Mesenchymal stem cell (in vitro differentiated cells and primary cell): ENCODE measurements at regions not wholly inside any gene's neighbourhood (a gene's known extent, or its start where the extent isn't known, plus 50 kb on each side); places are given as distances from the start of the nearest gene placed in this dataset.

Source experiments
- DNase-seq: peaks from one replicate; pipeline ENCODE4 v3.0.0-alpha.2; 2013
- H2AFZ ChIP-seq: one replicate; pipeline ENCODE4 v1.6.1; 2013; ENCODE audit warnings: low read depth, mild to moderate bottlenecking, control low read depth, inconsistent platforms, low read length, moderate library complexity
- H2AK5ac ChIP-seq: 2 replicates; pipeline ENCODE4 v1.6.1; 2013; ENCODE audit warnings: low read length, moderate library complexity, mild to moderate bottlenecking, inconsistent platforms; ENCODE audit not compliant: severe bottlenecking
- H2BK120ac ChIP-seq: one replicate; pipeline ENCODE4 v1.6.1; 2013; ENCODE audit warnings: low read depth, mild to moderate bottlenecking, inconsistent platforms, low read length, moderate library complexity
- H2BK12ac ChIP-seq, 2 experiments: one replicate each; pipeline ENCODE4 v1.6.1; 2013; ENCODE audit warnings: inconsistent platforms in 2 of 2, low read length in 2 of 2, mild to moderate bottlenecking in 2 of 2, moderate library complexity in 2 of 2, control low read depth in 1 of 2
- H2BK15ac ChIP-seq: one replicate; pipeline ENCODE4 v1.6.1; 2013; ENCODE audit warnings: mild to moderate bottlenecking, low read depth, inconsistent platforms; ENCODE audit not compliant: poor library complexity, severe bottlenecking
- H2BK5ac ChIP-seq: 2 replicates; pipeline ENCODE4 v1.6.1; 2013; ENCODE audit warnings: low read depth, mild to moderate bottlenecking, low read length, control low read depth, inconsistent platforms; ENCODE audit not compliant: poor library complexity, severe bottlenecking
- H3K14ac ChIP-seq, 2 experiments: one replicate each; pipeline ENCODE4 v1.6.1; 2013; ENCODE audit warnings: inconsistent platforms in 2 of 2, low read length in 2 of 2, control low read depth in 1 of 2, mild to moderate bottlenecking in 1 of 2, moderate library complexity in 1 of 2
- H3K18ac ChIP-seq, 2 experiments: one replicate each; pipeline ENCODE4 v1.6.1; 2013; ENCODE audit warnings: inconsistent platforms in 2 of 2, low read length in 2 of 2, control low read depth in 1 of 2, low read depth in 1 of 2, mild to moderate bottlenecking in 1 of 2
- H3K23ac ChIP-seq, 2 experiments: one replicate each; pipeline ENCODE4 v1.6.1; 2013; ENCODE audit warnings: inconsistent platforms in 2 of 2, low read length in 2 of 2, mild to moderate bottlenecking in 2 of 2, moderate library complexity in 2 of 2, control low read depth in 1 of 2
- H3K27ac ChIP-seq: 2 replicates; pipeline ENCODE4 v1.5.1; 2013; ENCODE audit warnings: mild to moderate bottlenecking, moderate library complexity, low read length, control low read depth, inconsistent platforms; ENCODE audit not compliant: poor library complexity, severe bottlenecking
- H3K27me3 ChIP-seq, 2 experiments: 2 replicates each; pipeline versions ENCODE4 v1.6.1 to v1.7.0; 2013; ENCODE audit warnings: low read length in 2 of 2, mild to moderate bottlenecking in 2 of 2, moderate library complexity in 2 of 2, control low read depth in 1 of 2, inconsistent platforms in 1 of 2; ENCODE audit not compliant: control insufficient read depth in 1 of 2, insufficient read depth in 1 of 2
- H3K36me3 ChIP-seq, 2 experiments: 2 replicates each; pipeline versions ENCODE4 v1.6.1 to v1.7.0; 2013; ENCODE audit warnings: low read length in 2 of 2, control low read depth in 1 of 2, inconsistent platforms in 1 of 2, low read depth in 1 of 2, mild to moderate bottlenecking in 1 of 2; ENCODE audit not compliant: insufficient read depth in 2 of 2, control insufficient read depth in 1 of 2
- H3K4ac ChIP-seq, 2 experiments: one replicate each; pipeline ENCODE4 v1.6.1; 2013; ENCODE audit warnings: inconsistent platforms in 2 of 2, low read length in 2 of 2, mild to moderate bottlenecking in 2 of 2, moderate library complexity in 2 of 2, control low read depth in 1 of 2, low read depth in 1 of 2
- H3K4me1 ChIP-seq: 2 replicates; pipeline ENCODE4 v1.6.1; 2013; ENCODE audit warnings: low read depth, low read length, control low read depth; ENCODE audit not compliant: control insufficient read depth, insufficient read depth
- H3K4me2 ChIP-seq: 2 replicates; pipeline ENCODE4 v1.6.1; 2013; ENCODE audit warnings: low read length, mild to moderate bottlenecking, inconsistent platforms; ENCODE audit not compliant: poor library complexity, severe bottlenecking
- H3K4me3 ChIP-seq, 2 experiments: 2 replicates each; pipeline versions ENCODE4 v1.5.1 to v1.7.0; 2013; ENCODE audit warnings: low read length in 2 of 2, mild to moderate bottlenecking in 2 of 2, control low read depth in 1 of 2, low read depth in 1 of 2; ENCODE audit not compliant: insufficient read depth in 1 of 2
- H3K79me1 ChIP-seq: replicated peaks from 2 replicates; pipeline ENCODE4 v1.6.1; 2013; ENCODE audit warnings: mild to moderate bottlenecking, control low read depth, low read length, inconsistent platforms; ENCODE audit not compliant: poor library complexity, severe bottlenecking
- H3K9ac ChIP-seq: 2 replicates; pipeline ENCODE4 v1.7.0; 2013; ENCODE audit warnings: mild to moderate bottlenecking, low read length, moderate library complexity
- H3K9me3 ChIP-seq: 2 replicates; pipeline ENCODE4 v1.7.0; 2013; ENCODE audit warnings: mild to moderate bottlenecking, low read length; ENCODE audit not compliant: control insufficient read depth
- H4K8ac ChIP-seq: one replicate; pipeline ENCODE4 v1.6.1; 2013; ENCODE audit warnings: inconsistent platforms, mild to moderate bottlenecking, low read length, moderate library complexity
- H4K91ac ChIP-seq: one replicate; pipeline ENCODE4 v1.6.1; 2013; ENCODE audit warnings: mild to moderate bottlenecking, low read length, inconsistent platforms
- WGBS: methylation state at CpG from one replicate; pipeline ENCODE4 v1.1.7; 2013; ENCODE audit warnings: mixed read lengths; 5-methylcytosine and 5-hydroxymethylcytosine counted together

DNA sequence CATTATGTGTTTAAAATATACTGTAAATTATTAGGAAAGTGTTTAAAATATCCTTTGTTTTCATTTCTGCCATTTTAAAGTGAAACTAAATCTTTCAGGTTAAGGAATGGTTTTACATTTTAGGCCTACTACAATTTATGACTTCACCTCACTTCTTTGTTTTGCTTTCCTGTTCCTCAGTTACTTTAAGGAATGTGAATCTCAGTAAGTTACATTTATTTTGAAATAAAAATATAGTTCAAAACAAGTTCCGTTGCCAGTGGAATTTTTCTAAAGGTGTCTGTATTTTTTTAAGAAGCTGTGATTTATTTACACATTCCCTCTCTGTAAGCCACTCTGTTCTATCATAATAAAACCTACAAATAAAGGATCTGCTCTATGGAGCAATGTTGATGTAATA lies 630.9 kb upstream of the AGTR1 start:
- H3K9ac ChIP-seq, result no peak overlapping the region
- H2AK5ac ChIP-seq, result no peak overlapping the region
- no peak overlapping the region for H2BK5ac ChIP-seq
- H4K8ac ChIP-seq, result no peak overlapping the region
- no peaks in the 10 kb centered on the region for H3K9me3 ChIP-seq
- H3K23ac ChIP-seq, result no peak overlapping the region
- H3K27me3 ChIP-seq, result no peaks in the 10 kb centered on the region
- no peak overlapping the region for H3K4me3 ChIP-seq
- H3K4me1 ChIP-seq, result no peaks in the 10 kb centered on the region
- H3K4me2 ChIP-seq, result no peak overlapping the region
- no peaks in the 10 kb centered on the region for H3K79me1 ChIP-seq
- no peak overlapping the region for H3K18ac ChIP-seq
- no peak overlapping the region for H2BK12ac ChIP-seq
- no peak overlapping the region for H2BK15ac ChIP-seq
- H2BK120ac ChIP-seq, result no peak overlapping the region
- no peak for DNase-seq
- no peak overlapping the region for H2AFZ ChIP-seq
- WGBS, result no CpG with 5 or more reads among the region's 1 CpG
- H3K4ac ChIP-seq, result no peak overlapping the region
- H3K14ac ChIP-seq, result no peak overlapping the region
- H3K36me3 ChIP-seq, result no peaks in the 10 kb centered on the region
- no peak overlapping the region for H3K27ac ChIP-seq
- no peak overlapping the region for H4K91ac ChIP-seq

DNA sequence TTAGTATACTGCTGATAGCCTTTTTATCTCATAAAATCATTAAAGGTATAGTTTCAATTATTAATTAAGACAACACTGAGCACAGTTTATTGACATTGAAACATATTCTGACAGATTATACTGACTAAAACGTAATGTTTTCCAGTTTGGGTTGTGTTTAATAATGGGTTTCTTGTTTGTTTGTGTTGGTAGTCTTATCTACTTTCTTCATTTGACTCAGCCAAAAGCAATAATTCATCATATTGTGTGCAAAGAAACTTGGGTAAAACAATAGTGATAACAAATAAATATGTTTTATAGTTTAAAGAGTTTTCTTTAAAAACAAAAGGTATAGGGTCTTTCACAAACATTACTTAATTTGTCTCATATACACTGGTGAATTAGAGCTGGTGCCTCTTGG lies 629.2 kb upstream of the AGTR1 start:
- Histone ChIP-seq H3K23ac (no peak overlapping the region), H3K9me3 (no peaks in the 10 kb centered on the region), H2AK5ac (no peak overlapping the region), H3K4me3 (no peak overlapping the region), H2BK12ac (no peak overlapping the region), H3K27me3 (no peaks in the 10 kb centered on the region), H3K4me2 (no peak overlapping the region), H3K14ac (no peak overlapping the region), H4K91ac (no peak overlapping the region), H3K4me1 (no peaks in the 10 kb centered on the region), H3K9ac (no peak overlapping the region), H2AFZ (no peak overlapping the region), H3K18ac (no peak overlapping the region), H2BK15ac (no peak overlapping the region), H3K79me1 (no peaks in the 10 kb centered on the region), H2BK5ac (no peak overlapping the region), H4K8ac (no peak overlapping the region), H3K36me3 (no peaks in the 10 kb centered on the region), H3K4ac (no peak overlapping the region), H2BK120ac (no peak overlapping the region), H3K27ac (no peak overlapping the region)
- WGBS, result no CpG with 5 or more reads among the region's 1 CpG
- no peak for DNase-seq

DNA sequence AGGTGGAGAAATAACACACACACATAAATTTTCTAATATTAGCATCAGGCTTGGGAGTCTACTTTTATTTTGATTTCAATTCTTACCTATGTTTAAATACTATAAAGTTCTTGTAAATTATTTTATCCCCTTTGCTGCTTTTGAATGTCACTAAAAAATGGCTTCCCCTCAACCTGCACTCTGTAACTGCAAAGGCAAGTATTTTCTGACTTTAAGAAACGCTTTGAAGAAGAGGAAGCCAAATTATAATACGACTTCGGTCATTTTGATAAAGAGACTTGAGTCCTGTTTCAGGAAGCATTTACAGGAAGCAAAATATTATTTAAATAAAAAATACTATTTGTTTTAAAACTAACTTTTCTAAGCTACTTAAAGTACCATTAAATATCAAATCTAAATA lies 627.7 kb upstream of the AGTR1 start:
- WGBS, result 97% methylated on average over 3 of the region's 3 CpGs
- H2AFZ ChIP-seq, result no peak overlapping the region
- H3K4ac ChIP-seq, result no peak overlapping the region
- no peaks in the 10 kb centered on the region for H3K9me3 ChIP-seq
- H2AK5ac ChIP-seq, result no peak overlapping the region
- H2BK15ac ChIP-seq, result no peak overlapping the region
- no peak overlapping the region for H3K23ac ChIP-seq
- no peaks in the 10 kb centered on the region for H3K36me3 ChIP-seq
- H4K8ac ChIP-seq, result no peak overlapping the region
- H3K4me2 ChIP-seq, result no peak overlapping the region
- no peak overlapping the region for H2BK120ac ChIP-seq
- no peak overlapping the region for H4K91ac ChIP-seq
- H3K18ac ChIP-seq, result no peak overlapping the region
- no peak overlapping the region for H2BK12ac ChIP-seq
- no peaks in the 10 kb centered on the region for H3K79me1 ChIP-seq
- no peak overlapping the region for H3K4me3 ChIP-seq
- no peaks in the 10 kb centered on the region for H3K27me3 ChIP-seq
- no peaks in the 10 kb centered on the region for H3K4me1 ChIP-seq
- H3K14ac ChIP-seq, result no peak overlapping the region
- no peak overlapping the region for H3K9ac ChIP-seq
- H2BK5ac ChIP-seq, result no peak overlapping the region
- H3K27ac ChIP-seq, result no peak overlapping the region
- DNase-seq, result no peak

DNA sequence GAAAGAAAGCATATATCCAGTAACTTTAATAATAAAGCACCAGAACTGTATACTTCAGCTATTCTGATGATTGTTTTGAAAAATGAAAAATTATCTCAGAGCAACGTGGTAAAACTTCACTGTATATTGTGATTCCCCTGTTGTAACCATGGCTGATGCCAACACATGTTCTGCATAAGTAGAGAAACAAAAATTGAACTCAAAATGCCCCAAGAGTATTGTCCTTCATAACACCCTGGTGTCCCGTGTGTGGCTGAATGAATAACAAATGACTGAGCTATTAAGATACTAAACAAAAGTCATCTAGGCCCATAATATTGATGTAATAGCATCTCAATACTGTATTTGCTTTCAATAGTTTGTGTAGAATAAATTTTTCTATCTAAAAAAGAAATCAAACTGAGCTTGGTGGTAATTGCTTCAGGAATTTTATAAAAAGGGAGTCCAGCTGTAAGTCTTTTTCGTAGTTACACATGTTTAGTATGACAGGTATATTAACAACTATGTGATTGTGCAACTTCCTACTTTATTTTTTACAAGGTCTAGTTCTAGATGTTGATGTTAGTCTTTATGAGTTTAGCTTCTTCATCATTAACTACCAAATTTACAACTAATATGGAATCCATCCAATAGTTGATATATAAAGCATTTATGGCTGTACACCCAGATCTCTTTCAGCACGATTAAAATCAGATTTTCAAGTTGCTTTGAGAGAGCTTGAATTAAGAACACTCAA lies 623.8 kb upstream of the AGTR1 start:
- H2BK15ac ChIP-seq, result no peak overlapping the region
- 100% methylated on average over 1 of the region's 4 CpGs for WGBS
- H3K27ac ChIP-seq, result no peak overlapping the region
- H3K18ac ChIP-seq, result no peak overlapping the region
- no peak overlapping the region for H3K14ac ChIP-seq
- H2BK5ac ChIP-seq, result no peak overlapping the region
- no peaks in the 10 kb centered on the region for H3K4me1 ChIP-seq
- no peaks in the 10 kb centered on the region for H3K27me3 ChIP-seq
- H4K8ac ChIP-seq, result no peak overlapping the region
- no peak overlapping the region for H3K23ac ChIP-seq
- H2BK120ac ChIP-seq, result no peak overlapping the region
- H2AK5ac ChIP-seq, result no peak overlapping the region
- H3K9me3 ChIP-seq, result no peaks in the 10 kb centered on the region
- no peak overlapping the region for H3K4me3 ChIP-seq
- H2BK12ac ChIP-seq, result no peak overlapping the region
- no peak overlapping the region for H3K4me2 ChIP-seq
- no peak overlapping the region for H4K91ac ChIP-seq
- no peaks in the 10 kb centered on the region for H3K36me3 ChIP-seq
- no peak overlapping the region for H2AFZ ChIP-seq
- DNase-seq, result no peak
- H3K79me1 ChIP-seq, result no peaks in the 10 kb centered on the region
- H3K9ac ChIP-seq, result no peak overlapping the region
- H3K4ac ChIP-seq, result no peak overlapping the region
